ENCODE measurements at regions not wholly inside any gene's neighbourhood (a gene's known extent, or its start where the extent isn't known, plus 50 kb on each side); places are given as distances from the start of the nearest gene placed in this dataset.

DNA sequence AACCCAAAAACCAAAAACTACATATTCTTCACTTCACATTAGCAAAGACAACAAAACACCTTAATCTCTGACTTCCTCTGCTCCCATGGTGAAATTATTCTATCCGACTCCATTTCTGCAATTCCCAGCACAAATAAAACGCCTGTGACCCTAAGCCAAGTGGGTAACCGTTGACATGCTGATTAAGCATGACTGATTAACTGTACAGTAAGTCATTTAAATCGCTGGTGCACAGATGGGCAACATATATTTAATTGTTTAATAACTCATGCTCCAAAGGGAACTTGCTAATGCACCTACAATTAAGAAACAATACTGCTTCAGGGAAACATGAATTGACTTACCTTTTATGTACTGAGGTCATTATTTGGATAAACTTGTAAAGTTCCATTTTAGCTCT lies 436.7 kb downstream of the KIF2B start:
- WGBS, result 61% methylated on average over 4 of the region's 4 CpGs
- H3K4me1 ChIP-seq (ENCODE audit: control insufficient read depth in 4 of 4, insufficient read depth in 4 of 4, low read length in 3 of 4), result no peaks in the 10 kb centered on the region
- H3K36me3 ChIP-seq (ENCODE audit: control insufficient read depth in 4 of 4, insufficient read depth in 3 of 4, low read depth in 1 of 4, low read length in 3 of 4), result no peaks in the 10 kb centered on the region
- H3K4me3 ChIP-seq (ENCODE audit: low read depth in 1 of 3, low read length in 3 of 3), result no peak overlapping the region
- TF ChIP-seq YY1 (IDR thresholded peaks at IDR 0.05), result no peak
- no peak for TF ChIP-seq EGR1 (IDR thresholded peaks at IDR 0.05; ENCODE audit: low read depth in 2 of 2)
- TF ChIP-seq, protein P1, sequence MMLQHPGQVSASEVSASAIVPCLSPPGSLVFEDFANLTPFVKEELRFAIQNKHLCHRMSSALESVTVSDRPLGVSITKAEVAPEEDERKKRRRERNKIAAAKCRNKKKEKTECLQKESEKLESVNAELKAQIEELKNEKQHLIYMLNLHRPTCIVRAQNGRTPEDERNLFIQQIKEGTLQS (IDR thresholded peaks at IDR 0.05), result no peak
- TF ChIP-seq HNF4A (conservative IDR thresholded peaks at IDR 0.05), result no peak
- TF ChIP-seq JUND (IDR thresholded peaks at IDR 0.05), result no peak
- TF ChIP-seq, protein P2, sequence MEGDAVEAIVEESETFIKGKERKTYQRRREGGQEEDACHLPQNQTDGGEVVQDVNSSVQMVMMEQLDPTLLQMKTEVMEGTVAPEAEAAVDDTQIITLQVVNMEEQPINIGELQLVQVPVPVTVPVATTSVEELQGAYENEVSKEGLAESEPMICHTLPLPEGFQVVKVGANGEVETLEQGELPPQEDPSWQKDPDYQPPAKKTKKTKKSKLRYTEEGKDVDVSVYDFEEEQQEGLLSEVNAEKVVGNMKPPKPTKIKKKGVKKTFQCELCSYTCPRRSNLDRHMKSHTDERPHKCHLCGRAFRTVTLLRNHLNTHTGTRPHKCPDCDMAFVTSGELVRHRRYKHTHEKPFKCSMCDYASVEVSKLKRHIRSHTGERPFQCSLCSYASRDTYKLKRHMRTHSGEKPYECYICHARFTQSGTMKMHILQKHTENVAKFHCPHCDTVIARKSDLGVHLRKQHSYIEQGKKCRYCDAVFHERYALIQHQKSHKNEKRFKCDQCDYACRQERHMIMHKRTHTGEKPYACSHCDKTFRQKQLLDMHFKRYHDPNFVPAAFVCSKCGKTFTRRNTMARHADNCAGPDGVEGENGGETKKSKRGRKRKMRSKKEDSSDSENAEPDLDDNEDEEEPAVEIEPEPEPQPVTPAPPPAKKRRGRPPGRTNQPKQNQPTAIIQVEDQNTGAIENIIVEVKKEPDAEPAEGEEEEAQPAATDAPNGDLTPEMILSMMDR (IDR thresholded peaks at IDR 0.05; ENCODE audit: low read depth, low read length, missing input control), result no peak
- TF ChIP-seq, protein P3, sequence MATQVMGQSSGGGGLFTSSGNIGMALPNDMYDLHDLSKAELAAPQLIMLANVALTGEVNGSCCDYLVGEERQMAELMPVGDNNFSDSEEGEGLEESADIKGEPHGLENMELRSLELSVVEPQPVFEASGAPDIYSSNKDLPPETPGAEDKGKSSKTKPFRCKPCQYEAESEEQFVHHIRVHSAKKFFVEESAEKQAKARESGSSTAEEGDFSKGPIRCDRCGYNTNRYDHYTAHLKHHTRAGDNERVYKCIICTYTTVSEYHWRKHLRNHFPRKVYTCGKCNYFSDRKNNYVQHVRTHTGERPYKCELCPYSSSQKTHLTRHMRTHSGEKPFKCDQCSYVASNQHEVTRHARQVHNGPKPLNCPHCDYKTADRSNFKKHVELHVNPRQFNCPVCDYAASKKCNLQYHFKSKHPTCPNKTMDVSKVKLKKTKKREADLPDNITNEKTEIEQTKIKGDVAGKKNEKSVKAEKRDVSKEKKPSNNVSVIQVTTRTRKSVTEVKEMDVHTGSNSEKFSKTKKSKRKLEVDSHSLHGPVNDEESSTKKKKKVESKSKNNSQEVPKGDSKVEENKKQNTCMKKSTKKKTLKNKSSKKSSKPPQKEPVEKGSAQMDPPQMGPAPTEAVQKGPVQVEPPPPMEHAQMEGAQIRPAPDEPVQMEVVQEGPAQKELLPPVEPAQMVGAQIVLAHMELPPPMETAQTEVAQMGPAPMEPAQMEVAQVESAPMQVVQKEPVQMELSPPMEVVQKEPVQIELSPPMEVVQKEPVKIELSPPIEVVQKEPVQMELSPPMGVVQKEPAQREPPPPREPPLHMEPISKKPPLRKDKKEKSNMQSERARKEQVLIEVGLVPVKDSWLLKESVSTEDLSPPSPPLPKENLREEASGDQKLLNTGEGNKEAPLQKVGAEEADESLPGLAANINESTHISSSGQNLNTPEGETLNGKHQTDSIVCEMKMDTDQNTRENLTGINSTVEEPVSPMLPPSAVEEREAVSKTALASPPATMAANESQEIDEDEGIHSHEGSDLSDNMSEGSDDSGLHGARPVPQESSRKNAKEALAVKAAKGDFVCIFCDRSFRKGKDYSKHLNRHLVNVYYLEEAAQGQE (IDR thresholded peaks at IDR 0.05), result no peak
- no peak for TF ChIP-seq TAF1 (conservative IDR thresholded peaks at IDR 0.05)
- TF ChIP-seq GABPA (IDR thresholded peaks at IDR 0.05 in 1 of 2, conservative IDR thresholded peaks at IDR 0.05 in 1 of 2), result no peak
- TF ChIP-seq RAD21 (IDR thresholded peaks at IDR 0.05), result no peak
- no peak for TF ChIP-seq FOXA2 (IDR thresholded peaks at IDR 0.05)
- TF ChIP-seq SP1 (IDR thresholded peaks at IDR 0.05), result no peak
- TF ChIP-seq, protein P4, sequence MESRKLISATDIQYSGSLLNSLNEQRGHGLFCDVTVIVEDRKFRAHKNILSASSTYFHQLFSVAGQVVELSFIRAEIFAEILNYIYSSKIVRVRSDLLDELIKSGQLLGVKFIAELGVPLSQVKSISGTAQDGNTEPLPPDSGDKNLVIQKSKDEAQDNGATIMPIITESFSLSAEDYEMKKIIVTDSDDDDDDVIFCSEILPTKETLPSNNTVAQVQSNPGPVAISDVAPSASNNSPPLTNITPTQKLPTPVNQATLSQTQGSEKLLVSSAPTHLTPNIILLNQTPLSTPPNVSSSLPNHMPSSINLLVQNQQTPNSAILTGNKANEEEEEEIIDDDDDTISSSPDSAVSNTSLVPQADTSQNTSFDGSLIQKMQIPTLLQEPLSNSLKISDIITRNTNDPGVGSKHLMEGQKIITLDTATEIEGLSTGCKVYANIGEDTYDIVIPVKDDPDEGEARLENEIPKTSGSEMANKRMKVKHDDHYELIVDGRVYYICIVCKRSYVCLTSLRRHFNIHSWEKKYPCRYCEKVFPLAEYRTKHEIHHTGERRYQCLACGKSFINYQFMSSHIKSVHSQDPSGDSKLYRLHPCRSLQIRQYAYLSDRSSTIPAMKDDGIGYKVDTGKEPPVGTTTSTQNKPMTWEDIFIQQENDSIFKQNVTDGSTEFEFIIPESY (IDR thresholded peaks at IDR 0.05), result no peak
- TF ChIP-seq, protein P5, sequence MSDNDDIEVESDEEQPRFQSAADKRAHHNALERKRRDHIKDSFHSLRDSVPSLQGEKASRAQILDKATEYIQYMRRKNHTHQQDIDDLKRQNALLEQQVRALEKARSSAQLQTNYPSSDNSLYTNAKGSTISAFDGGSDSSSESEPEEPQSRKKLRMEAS (IDR thresholded peaks at IDR 0.05), result no peak
- TF ChIP-seq NR2F2 (IDR thresholded peaks at IDR 0.05), result no peak
- H3K27me3 ChIP-seq (ENCODE audit: control insufficient read depth in 4 of 4, insufficient read depth in 4 of 4, low read length in 3 of 4), result no peaks in the 10 kb centered on the region
- no peak overlapping the region for H3K27ac ChIP-seq (ENCODE audit: low read depth in 1 of 2, low read length in 2 of 2)
- DNase-seq (ENCODE audit: low spot score), result no peak
- H3K9ac ChIP-seq (ENCODE audit: low read depth in 1 of 2, low read length in 2 of 2), result no peak overlapping the region
- H3K9me3 ChIP-seq (ENCODE audit: control insufficient read depth in 4 of 4, low read length in 3 of 4), result peaks cover 0 to 1% (median 0%) of the 10 kb centered on the region in 4 donors

DNA sequence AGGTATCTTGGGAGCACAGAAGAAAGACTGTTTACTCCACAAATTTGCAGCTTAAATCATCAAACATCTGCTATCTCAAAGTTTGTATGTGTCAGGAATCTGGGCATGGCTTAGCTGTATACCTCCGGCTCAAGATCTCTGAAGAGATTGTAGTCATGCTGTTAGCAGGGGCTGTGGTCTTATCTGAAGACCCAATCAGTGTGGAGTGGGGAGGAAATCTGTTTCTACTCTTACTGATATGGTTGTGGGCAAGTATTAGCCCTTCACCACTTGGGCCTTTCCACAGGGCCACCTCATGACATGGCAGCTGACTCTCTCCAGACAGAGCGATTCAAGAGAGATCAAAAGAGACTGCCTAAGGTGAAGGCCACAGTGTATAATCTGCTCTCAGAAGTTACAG lies 438.7 kb downstream of the KIF2B start:
- Histone ChIP-seq H3K9ac (ENCODE audit: low read depth in 1 of 2, low read length in 2 of 2) (no peak overlapping the region), H3K27me3 (ENCODE audit: control insufficient read depth in 4 of 4, insufficient read depth in 4 of 4, low read length in 3 of 4) (no peaks in the 10 kb centered on the region), H3K4me1 (ENCODE audit: control insufficient read depth in 4 of 4, insufficient read depth in 4 of 4, low read length in 3 of 4) (no peaks in the 10 kb centered on the region), H3K4me3 (ENCODE audit: low read depth in 1 of 3, low read length in 3 of 3) (no peak overlapping the region), H3K27ac (ENCODE audit: low read depth in 1 of 2, low read length in 2 of 2) (no peak overlapping the region), H3K36me3 (ENCODE audit: control insufficient read depth in 4 of 4, insufficient read depth in 3 of 4, low read depth in 1 of 4, low read length in 3 of 4) (no peaks in the 10 kb centered on the region), H3K9me3 (ENCODE audit: control insufficient read depth in 4 of 4, low read length in 3 of 4) (peaks cover 0 to 3% (median under 1%) of the 10 kb centered on the region in 4 donors)
- TF ChIP-seq, protein P1 (IDR thresholded peaks at IDR 0.05), result no peak
- TF ChIP-seq, protein P5 (IDR thresholded peaks at IDR 0.05), result no peak
- TF ChIP-seq, protein P2 (IDR thresholded peaks at IDR 0.05; ENCODE audit: low read depth, low read length, missing input control), result no peak
- TF ChIP-seq FOXA2 (IDR thresholded peaks at IDR 0.05) (no peak), RXRA (IDR thresholded peaks at IDR 0.05) (no peak), YY1 (IDR thresholded peaks at IDR 0.05) (no peak), HNF4G (IDR thresholded peaks at IDR 0.05) (no peak), NR2F2 (IDR thresholded peaks at IDR 0.05) (no peak), RAD21 (IDR thresholded peaks at IDR 0.05) (no peak)
- DNase-seq (ENCODE audit: low spot score), result no peak
- WGBS, result 89% methylated on average over 2 of the region's 2 CpGs

Measured in liver (tissue), 8 donors.